HEK293 (cell line): ENCODE measurements at regions not wholly inside any gene's neighbourhood (a gene's known extent, or its start where the extent isn't known, plus 50 kb on each side); places are given as distances from the start of the nearest gene placed in this dataset.
"Not testable (repeated sequence)": the region's sequence is repeated elsewhere in the genome, so short reads cannot be mapped to it uniquely, and the experiment has no call there.

Experiments
- CTCF ChIA-PET: fragments of 350-600 bp; formaldehyde crosslinking; extraction: SDS; loops from one replicate; lab custom pipeline; 2021; ENCODE audit warnings: antibody characterized with exemption; lab: Yijun Ruan, JAX
- POLR2A ChIA-PET: fragments of 300-600 bp; formaldehyde crosslinking; extraction: SDS; loops from one replicate; lab custom pipeline; 2020; ENCODE audit warnings: antibody characterized with exemption, inconsistent platforms; lab: Yijun Ruan, JAX
- H3K27ac ChIP-seq: fragments of 200-500 bp; sonication (Bioruptor generic); 2 replicates; pipeline ENCODE4 v1.5.1; 2014; ENCODE audit warnings: low read depth, low read length, control low read depth, inconsistent platforms; ENCODE audit errors: extremely low read depth
- H3K36me3 ChIP-seq, 2 experiments: fragments of 200-500 bp in 1 of 2; sonication (Bioruptor generic) in 1 of 2; 1 replicate in 1 of 2; 2 replicates in 1 of 2; pipeline ENCODE4 v1.5.1; 2014 to 2017; ENCODE audit warnings: inconsistent platforms in 2 of 2, low read length in 2 of 2; ENCODE audit not compliant: control insufficient read depth in 2 of 2, insufficient read depth in 1 of 2
- H3K4me1 ChIP-seq: fragments of 200-500 bp; sonication (Bioruptor generic); 2 replicates; pipeline ENCODE4 v1.5.1; 2014; ENCODE audit warnings: mild to moderate bottlenecking, low read length, inconsistent platforms; ENCODE audit not compliant: control insufficient read depth, insufficient read depth
- H3K4me3 ChIP-seq: 2 replicates; pipeline ENCODE4 v1.5.1; 2011; ENCODE audit warnings: low read depth, mild to moderate bottlenecking, control low read depth, low read length, moderate library complexity
- H3K9me3 ChIP-seq: fragments of 200-500 bp; sonication (Bioruptor generic); 2 replicates; pipeline ENCODE4 v1.5.1; 2014; ENCODE audit warnings: low read depth, low read length, inconsistent platforms; ENCODE audit not compliant: control insufficient read depth, insufficient read depth
- GLIS2 ChIP-seq: fragments of 450-650 bp; formaldehyde crosslinking; IDR thresholded peaks from 2 replicates; pipeline ENCODE4 v1.5.1; 2016; ENCODE audit warnings: missing biosample characterization, missing genetic modification characterization
- OVOL3 ChIP-seq: fragments of 450-650 bp; formaldehyde crosslinking; IDR thresholded peaks from 2 replicates; pipeline ENCODE4 v1.5.1; 2016; ENCODE audit warnings: missing biosample characterization, missing genetic modification characterization
- ZNF10 ChIP-seq: fragments of 450-650 bp; formaldehyde crosslinking; IDR thresholded peaks from 2 replicates; pipeline ENCODE4 v1.5.1; 2017; ENCODE audit warnings: missing biosample characterization, missing genetic modification characterization
- ZNF366 ChIP-seq: fragments of 450-650 bp; formaldehyde crosslinking; conservative IDR thresholded peaks from 2 replicates; pipeline ENCODE4 v1.5.1; 2016; ENCODE audit warnings: missing biosample characterization, missing genetic modification characterization
- ZNF660 ChIP-seq: fragments of 450-650 bp; IDR thresholded peaks from 2 replicates; pipeline ENCODE4 v1.5.1; 2018; ENCODE audit warnings: missing biosample characterization, mild to moderate bottlenecking, missing genetic modification characterization
- ZNF792 ChIP-seq: fragments of 450-650 bp; formaldehyde crosslinking; IDR thresholded peaks from 2 replicates; pipeline ENCODE4 v1.5.1; 2016; ENCODE audit warnings: missing biosample characterization, missing genetic modification characterization
- TF ChIP-seq, protein P1 (sequence below): fragments of 450-650 bp; formaldehyde crosslinking; IDR thresholded peaks from 2 replicates; pipeline ENCODE4 v1.5.1; 2016; ENCODE audit warnings: missing biosample characterization, missing genetic modification characterization
- TF ChIP-seq, protein P2 (sequence below): fragments of 450-650 bp; formaldehyde crosslinking; IDR thresholded peaks from 2 replicates; pipeline ENCODE4 v1.5.1; 2017; ENCODE audit warnings: missing biosample characterization, missing genetic modification characterization
- TF ChIP-seq, protein P3 (sequence below): fragments of 450-650 bp; formaldehyde crosslinking; IDR thresholded peaks from 2 replicates; pipeline ENCODE4 v1.5.1; 2016; ENCODE audit warnings: missing biosample characterization, missing genetic modification characterization
- TF ChIP-seq, protein P4 (sequence below): fragments of 450-650 bp; formaldehyde crosslinking; IDR thresholded peaks from 2 replicates; pipeline ENCODE4 v1.5.1; 2016; ENCODE audit warnings: missing biosample characterization, missing genetic modification characterization, low read depth
- TF ChIP-seq, protein P5 (sequence below): fragments of 450-650 bp; formaldehyde crosslinking; IDR thresholded peaks from 2 replicates; pipeline ENCODE4 v1.5.1; 2017; ENCODE audit warnings: missing biosample characterization, mild to moderate bottlenecking, missing genetic modification characterization, moderate library complexity

- H3K27ac ChIP-seq: no peak overlapping the region
- TF ChIP-seq OVOL3: no peak
- TF ChIP-seq GLIS2 (tag by site-specific recombination): no peak
- TF ChIP-seq ZNF10 (tag by site-specific recombination): no peak
- TF ChIP-seq, protein P1, sequence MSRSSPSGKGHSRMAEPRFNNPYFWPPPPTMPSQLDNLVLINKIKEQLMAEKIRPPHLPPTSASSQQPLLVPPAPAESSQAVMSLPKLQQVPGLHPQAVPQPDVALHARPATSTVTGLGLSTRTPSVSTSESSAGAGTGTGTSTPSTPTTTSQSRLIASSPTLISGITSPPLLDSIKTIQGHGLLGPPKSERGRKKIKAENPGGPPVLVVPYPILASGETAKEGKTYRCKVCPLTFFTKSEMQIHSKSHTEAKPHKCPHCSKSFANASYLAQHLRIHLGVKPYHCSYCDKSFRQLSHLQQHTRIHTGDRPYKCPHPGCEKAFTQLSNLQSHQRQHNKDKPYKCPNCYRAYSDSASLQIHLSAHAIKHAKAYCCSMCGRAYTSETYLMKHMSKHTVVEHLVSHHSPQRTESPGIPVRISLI (tag by site-specific recombination): no peak
- TF ChIP-seq, protein P2, sequence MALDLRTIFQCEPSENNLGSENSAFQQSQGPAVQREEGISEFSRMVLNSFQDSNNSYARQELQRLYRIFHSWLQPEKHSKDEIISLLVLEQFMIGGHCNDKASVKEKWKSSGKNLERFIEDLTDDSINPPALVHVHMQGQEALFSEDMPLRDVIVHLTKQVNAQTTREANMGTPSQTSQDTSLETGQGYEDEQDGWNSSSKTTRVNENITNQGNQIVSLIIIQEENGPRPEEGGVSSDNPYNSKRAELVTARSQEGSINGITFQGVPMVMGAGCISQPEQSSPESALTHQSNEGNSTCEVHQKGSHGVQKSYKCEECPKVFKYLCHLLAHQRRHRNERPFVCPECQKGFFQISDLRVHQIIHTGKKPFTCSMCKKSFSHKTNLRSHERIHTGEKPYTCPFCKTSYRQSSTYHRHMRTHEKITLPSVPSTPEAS (tag by site-specific recombination): no peak
- no peak for TF ChIP-seq ZNF792 (tag by site-specific recombination)
- POLR2A ChIA-PET: no interaction called here
- H3K9me3 ChIP-seq: no peaks in the 10 kb centered on the region
- CTCF ChIA-PET: no interaction called here
- no peaks in the 10 kb centered on the region for H3K36me3 ChIP-seq
- H3K4me3 ChIP-seq: no peak overlapping the region
- no peaks in the 10 kb centered on the region for H3K4me1 ChIP-seq
Observed at GRCh38 chr13:61094865-61095264, 320.8 kb downstream of the PCDH20 start.

DNA sequence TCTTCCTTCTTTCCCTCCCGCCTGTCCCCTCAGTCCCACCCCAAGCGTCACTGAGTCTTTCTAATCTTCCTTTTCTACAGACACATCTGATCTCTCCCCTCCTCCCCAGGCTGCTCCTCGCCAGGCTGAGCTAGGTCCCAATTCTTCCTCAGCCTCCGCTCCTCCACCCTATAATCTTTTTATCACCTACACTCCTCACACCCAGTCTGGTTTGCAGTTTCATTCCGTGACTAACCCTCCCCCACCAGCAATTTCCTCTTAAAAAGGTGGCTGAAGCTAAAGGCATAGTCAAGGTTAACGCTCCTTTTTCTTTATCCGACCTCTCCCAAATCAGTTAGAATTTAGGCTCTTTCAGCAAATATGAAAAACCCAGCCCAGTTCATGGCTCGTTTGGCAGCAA, 325.8 kb downstream of the PCDH20 start:
- H3K4me1 ChIP-seq, H3K4me3 ChIP-seq, H3K36me3 ChIP-seq, POLR2A ChIA-PET, H3K9me3 ChIP-seq, H3K27ac ChIP-seq: not testable (repeated sequence)
- CTCF ChIA-PET: interaction anchor here (0.6 to 1.0 kb wide), 2 partner anchors 16 to 197 kb away, joined by 3 read pairs; no protein-coding TSS in a partner anchor

GRCh38 chr13:61086087-61086486, 329.6 kb downstream of the PCDH20 start:
- H3K27ac ChIP-seq: no peak overlapping the region
- no peaks in the 10 kb centered on the region for H3K4me1 ChIP-seq
- TF ChIP-seq, protein P3, sequence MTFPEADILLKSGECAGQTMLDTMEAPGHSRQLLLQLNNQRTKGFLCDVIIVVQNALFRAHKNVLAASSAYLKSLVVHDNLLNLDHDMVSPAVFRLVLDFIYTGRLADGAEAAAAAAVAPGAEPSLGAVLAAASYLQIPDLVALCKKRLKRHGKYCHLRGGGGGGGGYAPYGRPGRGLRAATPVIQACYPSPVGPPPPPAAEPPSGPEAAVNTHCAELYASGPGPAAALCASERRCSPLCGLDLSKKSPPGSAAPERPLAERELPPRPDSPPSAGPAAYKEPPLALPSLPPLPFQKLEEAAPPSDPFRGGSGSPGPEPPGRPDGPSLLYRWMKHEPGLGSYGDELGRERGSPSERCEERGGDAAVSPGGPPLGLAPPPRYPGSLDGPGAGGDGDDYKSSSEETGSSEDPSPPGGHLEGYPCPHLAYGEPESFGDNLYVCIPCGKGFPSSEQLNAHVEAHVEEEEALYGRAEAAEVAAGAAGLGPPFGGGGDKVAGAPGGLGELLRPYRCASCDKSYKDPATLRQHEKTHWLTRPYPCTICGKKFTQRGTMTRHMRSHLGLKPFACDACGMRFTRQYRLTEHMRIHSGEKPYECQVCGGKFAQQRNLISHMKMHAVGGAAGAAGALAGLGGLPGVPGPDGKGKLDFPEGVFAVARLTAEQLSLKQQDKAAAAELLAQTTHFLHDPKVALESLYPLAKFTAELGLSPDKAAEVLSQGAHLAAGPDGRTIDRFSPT (tag by site-specific recombination): no peak
- TF ChIP-seq ZNF660 (tag by site-specific recombination) (no peak), ZNF366 (tag by site-specific recombination) (no peak)
- TF ChIP-seq, protein P4, sequence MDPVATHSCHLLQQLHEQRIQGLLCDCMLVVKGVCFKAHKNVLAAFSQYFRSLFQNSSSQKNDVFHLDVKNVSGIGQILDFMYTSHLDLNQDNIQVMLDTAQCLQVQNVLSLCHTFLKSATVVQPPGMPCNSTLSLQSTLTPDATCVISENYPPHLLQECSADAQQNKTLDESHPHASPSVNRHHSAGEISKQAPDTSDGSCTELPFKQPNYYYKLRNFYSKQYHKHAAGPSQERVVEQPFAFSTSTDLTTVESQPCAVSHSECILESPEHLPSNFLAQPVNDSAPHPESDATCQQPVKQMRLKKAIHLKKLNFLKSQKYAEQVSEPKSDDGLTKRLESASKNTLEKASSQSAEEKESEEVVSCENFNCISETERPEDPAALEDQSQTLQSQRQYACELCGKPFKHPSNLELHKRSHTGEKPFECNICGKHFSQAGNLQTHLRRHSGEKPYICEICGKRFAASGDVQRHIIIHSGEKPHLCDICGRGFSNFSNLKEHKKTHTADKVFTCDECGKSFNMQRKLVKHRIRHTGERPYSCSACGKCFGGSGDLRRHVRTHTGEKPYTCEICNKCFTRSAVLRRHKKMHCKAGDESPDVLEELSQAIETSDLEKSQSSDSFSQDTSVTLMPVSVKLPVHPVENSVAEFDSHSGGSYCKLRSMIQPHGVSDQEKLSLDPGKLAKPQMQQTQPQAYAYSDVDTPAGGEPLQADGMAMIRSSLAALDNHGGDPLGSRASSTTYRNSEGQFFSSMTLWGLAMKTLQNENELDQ: no peak
- TF ChIP-seq, protein P5, sequence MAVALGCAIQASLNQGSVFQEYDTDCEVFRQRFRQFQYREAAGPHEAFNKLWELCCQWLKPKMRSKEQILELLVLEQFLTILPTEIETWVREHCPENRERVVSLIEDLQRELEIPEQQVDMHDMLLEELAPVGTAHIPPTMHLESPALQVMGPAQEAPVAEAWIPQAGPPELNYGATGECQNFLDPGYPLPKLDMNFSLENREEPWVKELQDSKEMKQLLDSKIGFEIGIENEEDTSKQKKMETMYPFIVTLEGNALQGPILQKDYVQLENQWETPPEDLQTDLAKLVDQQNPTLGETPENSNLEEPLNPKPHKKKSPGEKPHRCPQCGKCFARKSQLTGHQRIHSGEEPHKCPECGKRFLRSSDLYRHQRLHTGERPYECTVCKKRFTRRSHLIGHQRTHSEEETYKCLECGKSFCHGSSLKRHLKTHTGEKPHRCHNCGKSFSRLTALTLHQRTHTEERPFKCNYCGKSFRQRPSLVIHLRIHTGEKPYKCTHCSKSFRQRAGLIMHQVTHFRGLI: no peak
- no peaks in the 10 kb centered on the region for H3K9me3 ChIP-seq
- no peaks in the 10 kb centered on the region for H3K36me3 ChIP-seq
- ChIA-PET POLR2A (no interaction called here), CTCF (no interaction called here)
- no peak overlapping the region for H3K4me3 ChIP-seq
